22Rv1 (cell line): ENCODE measurements at regions not wholly inside any gene's neighbourhood (a gene's known extent, or its start where the extent isn't known, plus 50 kb on each side); places are given as distances from the start of the nearest gene placed in this dataset.

Experiments used
- CTCF ChIP-seq: fragments of 450-650 bp; IDR thresholded peaks from 2 replicates; pipeline ENCODE4 v1.5.1; 2017; ENCODE audit warnings: mild to moderate bottlenecking
- ZFX ChIP-seq: fragments of 450-650 bp; IDR thresholded peaks from 2 replicates; pipeline ENCODE4 v1.6.1; 2017; ENCODE audit warnings: antibody characterized with exemption, borderline replicate concordance

- TF ChIP-seq CTCF (no peak), ZFX (no peak)
Observed at GRCh38 chr6:41406728-41407489, 71.5 kb downstream of the NCR2 start.
